GM23248 (cell line): ENCODE measurements at regions not wholly inside any gene's neighbourhood (a gene's known extent, or its start where the extent isn't known, plus 50 kb on each side); places are given as distances from the start of the nearest gene placed in this dataset.

Experiments used
- EZH2 ChIP-seq: fragments of 200-600 bp; sonication (generic); IDR thresholded peaks from 2 replicates; pipeline ENCODE4 v1.6.1; 2018; ENCODE audit warnings: antibody characterized with exemption, mild to moderate bottlenecking; ENCODE audit not compliant: insufficient read depth, poor library complexity, severe bottlenecking
- EZH2phosphoT487 ChIP-seq: fragments of 200-600 bp; sonication (generic); IDR thresholded peaks from 2 replicates; pipeline ENCODE4 v1.6.1; 2018; ENCODE audit warnings: antibody characterized with exemption, moderate library complexity, mild to moderate bottlenecking, low read depth; ENCODE audit not compliant: insufficient read depth

DNA sequence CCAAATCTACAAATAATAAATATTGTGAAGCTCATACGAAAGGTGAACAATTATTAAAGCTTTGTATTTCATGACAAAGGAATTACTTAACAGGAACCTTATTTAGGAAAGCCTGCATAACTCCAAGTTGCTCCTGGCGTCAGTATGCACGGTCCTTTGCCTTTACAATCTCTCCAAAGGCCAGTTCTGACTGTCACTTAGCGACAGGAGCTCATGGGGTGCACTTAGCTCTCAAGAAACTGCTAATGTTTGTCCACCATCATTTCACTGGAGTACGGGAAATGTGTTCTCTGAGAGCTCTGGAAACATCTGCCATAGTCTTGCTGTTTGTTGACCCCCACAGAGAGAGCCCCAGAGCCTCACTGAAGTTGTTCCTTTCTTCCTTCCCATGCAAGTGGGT, 781.5 kb upstream of the POM121L12 start:
- no peak for TF ChIP-seq EZH2
- TF ChIP-seq EZH2phosphoT487: no peak
